Osteocyte (in vitro differentiated cells): ENCODE measurements at regions not wholly inside any gene's neighbourhood (a gene's known extent, or its start where the extent isn't known, plus 50 kb on each side); places are given as distances from the start of the nearest gene placed in this dataset.

Experiments
- DNase-seq: peaks from one replicate; pipeline ENCODE4 v3.0.0; 2021; ENCODE audit warnings: mixed read lengths; ENCODE audit not compliant: unreplicated experiment; ENCODE audit errors: extremely low spot score
- H3K27ac Mint-ChIP-seq: one replicate; pipeline ENCODE4 v1.8.0; 2021; ENCODE audit warnings: mild to moderate bottlenecking, mixed read lengths; ENCODE audit not compliant: unreplicated experiment
- H3K27me3 Mint-ChIP-seq: one replicate; pipeline ENCODE4 v1.8.0; 2021; ENCODE audit warnings: mixed read lengths; ENCODE audit not compliant: unreplicated experiment
- H3K36me3 Mint-ChIP-seq: one replicate; pipeline ENCODE4 v1.8.0; 2021; ENCODE audit warnings: mixed read lengths; ENCODE audit not compliant: unreplicated experiment
- H3K4me1 Mint-ChIP-seq: one replicate; pipeline ENCODE4 v1.8.0; 2021; ENCODE audit warnings: mixed read lengths; ENCODE audit not compliant: unreplicated experiment
- H3K4me3 Mint-ChIP-seq: one replicate; pipeline ENCODE4 v1.8.0; 2021; ENCODE audit warnings: mild to moderate bottlenecking, moderate library complexity, mixed read lengths; ENCODE audit not compliant: unreplicated experiment
- H3K9me3 Mint-ChIP-seq: one replicate; pipeline ENCODE4 v1.8.0; 2021; ENCODE audit warnings: mixed read lengths; ENCODE audit not compliant: unreplicated experiment
- TF ChIP-seq, protein P1 (sequence below): fragments of 200-600 bp; sonication (generic); IDR thresholded peaks from 2 replicates; pipeline ENCODE4 v1.5.0; 2021; ENCODE audit warnings: antibody characterized with exemption, mild to moderate bottlenecking, moderate library complexity

DNA sequence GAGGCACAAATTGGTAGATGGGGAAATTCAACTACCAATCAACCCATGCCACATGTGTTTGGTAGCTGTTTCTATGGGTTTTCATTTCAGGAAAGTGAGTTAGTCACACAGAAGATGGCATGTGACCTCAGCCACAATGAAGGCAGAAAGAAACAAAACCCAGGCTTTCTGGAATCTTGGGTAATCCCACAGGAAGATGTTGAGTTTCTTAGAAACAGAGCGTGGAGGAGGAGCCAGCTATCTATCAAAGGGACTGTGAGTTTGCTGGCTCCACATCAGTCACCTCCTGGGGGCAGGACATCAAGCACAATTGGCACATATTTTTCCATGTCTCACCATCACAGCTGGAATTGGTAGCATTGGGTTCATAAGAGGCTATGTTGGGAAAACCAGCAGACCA is 188.9 kb upstream of the PLXNA2 start:
- Mint-ChIP-seq H3K27me3 (no peaks in the 10 kb centered on the region), H3K36me3 (no peaks in the 10 kb centered on the region), H3K9me3 (no peaks in the 10 kb centered on the region), H3K4me1 (no peaks in the 10 kb centered on the region), H3K27ac (no peak overlapping the region), H3K4me3 (no peak overlapping the region)
- DNase-seq: no peak
- TF ChIP-seq, protein P1, sequence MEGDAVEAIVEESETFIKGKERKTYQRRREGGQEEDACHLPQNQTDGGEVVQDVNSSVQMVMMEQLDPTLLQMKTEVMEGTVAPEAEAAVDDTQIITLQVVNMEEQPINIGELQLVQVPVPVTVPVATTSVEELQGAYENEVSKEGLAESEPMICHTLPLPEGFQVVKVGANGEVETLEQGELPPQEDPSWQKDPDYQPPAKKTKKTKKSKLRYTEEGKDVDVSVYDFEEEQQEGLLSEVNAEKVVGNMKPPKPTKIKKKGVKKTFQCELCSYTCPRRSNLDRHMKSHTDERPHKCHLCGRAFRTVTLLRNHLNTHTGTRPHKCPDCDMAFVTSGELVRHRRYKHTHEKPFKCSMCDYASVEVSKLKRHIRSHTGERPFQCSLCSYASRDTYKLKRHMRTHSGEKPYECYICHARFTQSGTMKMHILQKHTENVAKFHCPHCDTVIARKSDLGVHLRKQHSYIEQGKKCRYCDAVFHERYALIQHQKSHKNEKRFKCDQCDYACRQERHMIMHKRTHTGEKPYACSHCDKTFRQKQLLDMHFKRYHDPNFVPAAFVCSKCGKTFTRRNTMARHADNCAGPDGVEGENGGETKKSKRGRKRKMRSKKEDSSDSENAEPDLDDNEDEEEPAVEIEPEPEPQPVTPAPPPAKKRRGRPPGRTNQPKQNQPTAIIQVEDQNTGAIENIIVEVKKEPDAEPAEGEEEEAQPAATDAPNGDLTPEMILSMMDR: no peak

DNA sequence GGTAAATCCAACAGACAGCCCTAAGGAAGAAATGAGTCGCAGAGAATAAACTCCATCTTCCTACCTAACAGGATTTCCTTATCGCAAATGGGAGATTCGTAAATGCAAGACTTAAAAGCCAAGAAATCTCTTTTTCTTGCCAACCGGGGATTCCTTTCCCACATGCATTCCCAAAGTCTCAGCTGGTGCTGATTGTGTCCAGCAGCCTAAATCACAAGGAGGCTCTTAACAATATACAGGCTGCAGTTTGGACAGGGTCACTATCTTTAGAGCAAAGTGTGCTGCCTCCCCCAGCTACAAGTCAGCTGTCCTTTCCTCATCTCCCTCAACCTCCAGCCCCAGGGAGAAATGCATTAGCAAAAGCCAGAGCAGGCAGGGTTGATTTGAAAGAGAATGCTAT is 189.8 kb upstream of the PLXNA2 start:
- H3K9me3 Mint-ChIP-seq: no peaks in the 10 kb centered on the region
- H3K4me3 Mint-ChIP-seq: no peak overlapping the region
- TF ChIP-seq, protein P1: no peak
- no peaks in the 10 kb centered on the region for H3K36me3 Mint-ChIP-seq
- no peak for DNase-seq
- no peak overlapping the region for H3K27ac Mint-ChIP-seq
- no peaks in the 10 kb centered on the region for H3K27me3 Mint-ChIP-seq
- H3K4me1 Mint-ChIP-seq: no peaks in the 10 kb centered on the region

DNA sequence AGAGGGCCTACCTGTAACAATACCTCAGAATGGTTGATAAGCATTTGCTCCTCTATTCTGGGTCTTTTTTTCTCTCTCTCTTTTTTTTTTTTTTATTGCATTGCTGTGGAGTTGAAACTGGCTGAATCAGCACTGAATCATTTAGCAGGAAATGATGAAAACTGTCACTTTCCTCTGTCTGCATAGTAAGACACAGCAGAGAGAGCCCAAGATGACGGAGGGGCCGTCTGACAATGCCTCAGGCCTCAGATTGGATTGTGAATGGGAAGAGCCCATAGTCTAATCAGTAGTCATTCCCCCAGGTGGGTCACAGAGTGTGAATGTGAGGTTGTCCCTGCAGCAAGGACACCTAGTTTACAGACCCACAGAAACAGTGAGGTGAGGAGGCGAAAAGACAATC is 193.2 kb upstream of the PLXNA2 start:
- Mint-ChIP-seq H3K27ac (no peak overlapping the region), H3K36me3 (no peaks in the 10 kb centered on the region), H3K4me3 (no peak overlapping the region), H3K27me3 (no peaks in the 10 kb centered on the region), H3K9me3 (peaks cover 7% of the 10 kb centered on the region), H3K4me1 (no peaks in the 10 kb centered on the region)
- DNase-seq: no peak
- TF ChIP-seq, protein P1: no peak

DNA sequence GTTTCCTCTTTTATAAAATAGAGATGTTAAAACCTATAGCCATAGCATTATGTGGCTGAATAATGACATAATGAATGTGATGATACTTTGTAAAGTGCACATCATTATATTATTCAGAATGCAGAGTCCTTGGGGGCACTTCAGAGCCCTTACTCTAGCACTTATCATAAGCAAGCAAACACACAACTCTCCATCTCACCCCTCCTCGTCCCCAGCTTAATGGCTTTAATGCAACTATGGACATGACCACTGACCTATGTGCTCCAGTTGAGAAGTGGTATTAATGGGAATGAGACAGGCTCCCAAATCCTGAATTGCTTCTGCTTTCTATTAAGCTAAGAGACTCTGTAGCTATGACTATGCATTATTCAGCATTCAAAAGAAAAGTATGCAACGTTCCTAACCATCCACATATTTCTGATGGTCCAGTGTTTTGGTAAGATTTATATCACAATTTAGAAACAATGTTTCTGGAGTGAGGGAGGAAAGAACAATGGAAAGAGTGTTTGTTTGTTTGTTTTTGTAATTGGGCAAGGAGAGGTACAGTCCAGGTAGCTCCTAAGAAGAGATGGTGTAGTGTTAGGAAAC is 194.0 kb upstream of the PLXNA2 start:
- TF ChIP-seq, protein P1: no peak
- no peaks in the 10 kb centered on the region for H3K27me3 Mint-ChIP-seq
- no peak overlapping the region for H3K4me3 Mint-ChIP-seq
- no peaks in the 10 kb centered on the region for H3K36me3 Mint-ChIP-seq
- H3K27ac Mint-ChIP-seq: no peak overlapping the region
- H3K4me1 Mint-ChIP-seq: no peaks in the 10 kb centered on the region
- no peak for DNase-seq
- H3K9me3 Mint-ChIP-seq: peaks cover 14% of the 10 kb centered on the region

DNA sequence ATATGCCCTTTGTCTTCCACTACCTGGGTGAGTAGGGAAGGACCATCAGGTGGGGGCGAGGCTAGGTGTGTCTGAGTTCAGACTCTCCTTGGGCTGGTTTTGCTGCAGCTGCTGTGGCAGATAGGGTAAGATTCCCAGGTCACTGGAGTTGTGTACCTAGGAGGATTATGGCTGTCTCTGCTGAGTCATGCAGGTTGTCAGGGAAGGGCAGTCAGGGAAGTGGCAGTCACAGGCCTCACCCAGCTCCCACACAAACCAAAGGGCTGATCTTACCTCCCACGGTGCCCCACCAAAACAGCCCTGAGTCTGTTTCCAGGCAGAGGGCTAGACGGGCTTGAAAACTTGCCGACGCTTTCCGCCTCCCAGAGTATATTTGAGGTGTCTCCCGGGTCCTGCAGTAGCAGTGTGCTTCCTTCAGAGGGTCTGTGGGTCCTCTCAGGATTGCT is 201.6 kb upstream of the PLXNA2 start:
- DNase-seq: no peak
- H3K36me3 Mint-ChIP-seq: no peaks in the 10 kb centered on the region
- TF ChIP-seq, protein P1: no peak
- no peaks in the 10 kb centered on the region for H3K4me1 Mint-ChIP-seq
- no peak overlapping the region for H3K27ac Mint-ChIP-seq
- peaks cover 2% of the 10 kb centered on the region for H3K27me3 Mint-ChIP-seq
- peaks cover 14% of the 10 kb centered on the region for H3K9me3 Mint-ChIP-seq
- no peak overlapping the region for H3K4me3 Mint-ChIP-seq
